OCI-LY3 (cell line): ENCODE measurements at regions not wholly inside any gene's neighbourhood (a gene's known extent, or its start where the extent isn't known, plus 50 kb on each side); places are given as distances from the start of the nearest gene placed in this dataset.

ENCODE experiments used
- EZH2phosphoT487 ChIP-seq: fragments of 200-600 bp; shearing (Covaris generic); IDR thresholded peaks from 2 replicates; pipeline ENCODE4 v1.6.1; 2018; ENCODE audit warnings: antibody characterized with exemption, mixed run types, low read depth
- TF ChIP-seq, protein P1 (sequence below): fragments of 200-600, 300-600 bp; sonication (generic); IDR thresholded peaks from 2 replicates; pipeline ENCODE4 v1.5.1; 2014; ENCODE audit warnings: antibody characterized with exemption, low read length, low read depth

DNA sequence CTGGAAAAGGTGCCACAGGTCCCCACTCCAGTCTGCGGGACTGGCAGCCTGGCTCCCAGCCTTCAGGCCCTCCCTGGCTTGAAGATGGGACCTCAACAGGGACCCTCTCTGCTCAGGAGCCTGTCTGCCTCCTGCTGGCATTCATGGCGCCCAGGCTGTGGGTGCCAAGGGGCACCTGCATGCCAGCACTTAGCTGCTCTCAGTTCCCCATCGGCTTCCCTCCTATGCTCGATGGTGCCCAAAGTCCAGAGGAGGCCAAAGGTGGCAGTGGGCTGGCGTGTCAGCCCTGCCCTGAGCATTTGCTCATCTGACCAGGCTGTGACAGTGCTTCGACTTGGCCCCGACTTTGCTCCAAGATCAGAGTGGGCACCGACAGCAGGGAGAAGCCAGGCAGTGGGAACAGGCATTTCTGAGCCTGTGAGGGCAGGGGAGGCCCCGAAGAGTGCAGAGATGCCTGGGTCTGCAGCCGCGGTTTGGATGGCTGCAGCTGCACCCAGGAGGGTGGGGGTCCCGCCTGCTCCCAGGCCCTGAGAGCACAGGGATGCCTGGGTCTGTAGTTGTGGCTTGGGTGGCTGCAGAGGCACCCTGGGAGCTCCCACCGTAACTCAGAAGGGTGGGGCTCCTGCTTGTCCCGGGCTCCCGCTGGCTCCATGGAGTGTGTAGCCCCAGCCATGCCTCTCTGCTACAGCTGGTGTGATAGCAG is 463.6 kb downstream of the TBC1D22A start:
- TF ChIP-seq, protein P1, sequence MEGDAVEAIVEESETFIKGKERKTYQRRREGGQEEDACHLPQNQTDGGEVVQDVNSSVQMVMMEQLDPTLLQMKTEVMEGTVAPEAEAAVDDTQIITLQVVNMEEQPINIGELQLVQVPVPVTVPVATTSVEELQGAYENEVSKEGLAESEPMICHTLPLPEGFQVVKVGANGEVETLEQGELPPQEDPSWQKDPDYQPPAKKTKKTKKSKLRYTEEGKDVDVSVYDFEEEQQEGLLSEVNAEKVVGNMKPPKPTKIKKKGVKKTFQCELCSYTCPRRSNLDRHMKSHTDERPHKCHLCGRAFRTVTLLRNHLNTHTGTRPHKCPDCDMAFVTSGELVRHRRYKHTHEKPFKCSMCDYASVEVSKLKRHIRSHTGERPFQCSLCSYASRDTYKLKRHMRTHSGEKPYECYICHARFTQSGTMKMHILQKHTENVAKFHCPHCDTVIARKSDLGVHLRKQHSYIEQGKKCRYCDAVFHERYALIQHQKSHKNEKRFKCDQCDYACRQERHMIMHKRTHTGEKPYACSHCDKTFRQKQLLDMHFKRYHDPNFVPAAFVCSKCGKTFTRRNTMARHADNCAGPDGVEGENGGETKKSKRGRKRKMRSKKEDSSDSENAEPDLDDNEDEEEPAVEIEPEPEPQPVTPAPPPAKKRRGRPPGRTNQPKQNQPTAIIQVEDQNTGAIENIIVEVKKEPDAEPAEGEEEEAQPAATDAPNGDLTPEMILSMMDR, result no peak
- TF ChIP-seq EZH2phosphoT487, result no peak
